TTC549 (cell line): ENCODE measurements at regions not wholly inside any gene's neighbourhood (a gene's known extent, or its start where the extent isn't known, plus 50 kb on each side); places are given as distances from the start of the nearest gene placed in this dataset.
"Not testable (repeated sequence)": the region's sequence is repeated elsewhere in the genome, so short reads cannot be mapped to it uniquely, and the experiment has no call there.

ENCODE experiments used
- FAIRE-seq: peaks from 2 replicates; lab custom pipeline; 2012; peaks lifted over from hg19 to GRCh38; lab: Jason Lieb, UNC

DNA sequence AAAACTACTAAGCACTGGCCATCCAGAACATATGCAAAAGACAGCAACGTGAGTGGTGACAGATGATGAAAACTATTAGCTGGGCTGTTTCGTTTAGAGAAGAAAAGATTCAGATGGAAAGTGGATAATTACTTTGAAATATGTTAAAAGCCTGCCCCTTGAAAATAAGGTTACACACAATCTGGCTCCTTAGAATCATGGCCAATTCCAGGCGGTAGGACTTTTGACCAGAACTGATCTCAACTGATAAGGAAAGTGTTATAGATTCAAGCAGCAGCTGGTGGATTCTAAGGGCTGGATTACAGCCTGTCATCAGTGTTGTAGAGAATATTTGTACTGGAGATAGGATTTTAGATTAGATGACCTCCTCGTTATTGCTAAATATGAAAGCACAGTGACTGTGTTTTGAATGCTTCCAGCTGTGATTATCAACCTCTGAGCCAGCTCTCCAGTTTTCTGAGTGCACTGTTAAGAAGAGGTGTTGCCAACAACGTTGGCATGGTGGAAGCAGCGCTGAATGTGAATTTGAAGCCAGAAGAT lies 75.1 kb downstream of the KBTBD2 start:
- FAIRE-seq: not testable (repeated sequence)

DNA sequence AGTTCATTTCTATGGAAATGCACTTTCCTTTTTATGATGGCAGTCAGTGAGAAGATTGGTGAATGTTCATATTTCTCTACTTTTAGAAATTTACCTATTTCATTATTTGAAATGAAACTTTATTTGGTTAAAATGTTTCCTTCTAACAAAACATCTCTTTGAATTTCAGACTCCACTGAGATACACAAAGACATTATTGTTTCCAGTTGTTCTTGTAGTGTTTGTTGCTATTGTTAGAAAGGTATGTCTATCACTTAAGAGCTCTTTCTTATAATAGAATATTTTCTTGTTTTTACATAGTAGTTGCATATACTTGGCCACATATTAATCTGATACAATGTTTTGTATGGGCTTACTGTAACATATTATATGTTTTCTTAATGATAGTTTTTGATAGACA lies 76.8 kb downstream of the KBTBD2 start:
- not testable (repeated sequence) for FAIRE-seq

DNA sequence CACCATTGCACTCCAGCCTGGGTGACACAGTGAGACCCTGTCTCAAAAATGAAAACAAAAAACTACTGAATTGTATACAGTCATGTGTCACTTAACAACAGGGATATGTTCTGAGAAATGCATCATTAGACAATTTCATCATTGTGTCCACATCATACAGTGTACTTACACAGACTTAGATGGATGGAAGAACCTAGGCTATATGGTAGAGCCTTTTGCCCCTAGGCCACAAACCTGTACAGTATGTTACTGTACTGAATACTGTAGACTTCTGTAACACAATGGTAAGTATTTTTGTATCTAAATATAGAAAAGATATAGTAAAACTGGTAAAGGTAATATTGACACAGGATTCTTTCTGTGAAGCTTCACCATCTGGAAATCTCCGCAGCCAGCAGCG lies 81.7 kb downstream of the KBTBD2 start:
- no peak for FAIRE-seq

DNA sequence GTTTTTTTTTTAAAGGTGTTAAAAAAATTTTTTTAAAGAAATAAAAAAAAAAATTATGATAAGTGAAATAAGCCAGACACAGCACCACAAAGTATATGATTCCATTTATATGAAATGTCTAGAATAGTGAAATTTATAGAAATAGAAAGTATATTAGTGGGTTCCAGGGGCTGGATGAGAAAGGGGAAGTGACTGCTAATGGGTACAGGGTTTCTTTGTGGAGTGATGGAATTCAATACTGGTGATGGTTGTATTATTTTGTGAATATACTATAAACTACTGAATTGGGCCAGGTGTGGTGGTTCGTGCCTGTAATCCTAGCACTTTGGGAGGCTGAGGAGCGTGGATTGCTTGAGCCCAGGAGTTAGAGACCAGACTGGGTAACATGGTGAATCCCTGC lies 82.2 kb downstream of the KBTBD2 start:
- FAIRE-seq: no peak

DNA sequence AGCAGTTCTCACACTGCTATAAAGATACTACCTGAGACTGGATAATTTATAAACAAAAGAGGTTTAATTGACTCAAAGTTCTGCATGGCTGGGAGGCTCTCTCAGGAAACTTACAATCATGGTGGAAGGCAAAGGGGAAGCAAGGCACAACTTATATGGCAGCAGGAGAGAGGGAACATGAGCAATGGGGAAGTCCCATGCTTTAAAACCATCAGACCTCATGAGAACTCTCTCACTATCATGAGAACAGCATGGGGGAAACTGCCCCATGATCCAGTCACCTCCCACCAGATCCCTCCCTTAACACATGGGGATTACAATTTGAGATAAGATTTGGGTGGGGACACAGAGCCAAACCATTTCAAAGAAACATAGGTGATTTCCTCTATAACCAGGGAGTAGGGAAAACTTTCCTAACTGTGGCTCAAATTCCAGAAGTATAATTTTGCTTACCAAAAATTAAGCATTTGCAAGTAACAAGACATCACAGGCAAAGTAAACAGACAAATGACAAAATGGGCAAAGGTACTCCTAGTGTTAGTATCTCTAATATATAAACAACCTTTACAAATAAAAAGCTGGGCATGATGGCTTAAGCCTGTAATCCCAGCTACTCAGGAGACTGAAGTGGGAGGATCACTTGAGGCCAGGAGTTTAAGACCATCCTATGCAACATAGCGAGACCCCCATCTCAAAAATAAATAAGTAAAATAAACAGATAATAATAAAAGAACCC lies 88.0 kb downstream of the KBTBD2 start:
- no peak for FAIRE-seq

DNA sequence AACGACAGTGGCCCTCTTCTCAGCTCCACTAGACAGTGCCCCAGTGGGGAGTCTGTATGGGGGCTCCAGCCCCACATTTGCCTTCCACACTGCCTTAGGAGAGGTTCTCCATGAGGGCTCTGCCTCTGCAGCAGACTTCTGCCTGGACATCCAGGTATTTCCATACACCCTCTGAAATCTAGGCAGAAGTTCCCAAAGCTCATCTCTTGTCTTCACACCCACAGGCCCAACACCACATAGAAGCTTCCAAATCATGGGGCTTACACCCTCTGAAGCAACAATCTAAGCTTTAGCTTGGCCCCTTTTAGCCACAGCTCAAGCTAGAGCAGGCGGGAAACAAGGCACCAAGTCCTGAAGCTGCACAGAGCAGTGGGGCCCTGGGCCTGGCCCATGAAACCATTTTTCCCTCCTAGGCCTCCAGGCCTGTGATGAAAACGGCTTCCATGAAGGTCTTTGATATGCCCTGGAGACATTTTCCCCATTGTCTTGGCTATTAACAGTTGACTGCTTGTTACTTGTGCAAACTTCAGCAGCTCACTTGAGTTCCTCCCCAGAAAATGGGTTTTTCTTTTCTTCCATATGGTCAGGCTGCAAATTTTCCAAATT lies 89.2 kb downstream of the KBTBD2 start:
- FAIRE-seq: no peak

DNA sequence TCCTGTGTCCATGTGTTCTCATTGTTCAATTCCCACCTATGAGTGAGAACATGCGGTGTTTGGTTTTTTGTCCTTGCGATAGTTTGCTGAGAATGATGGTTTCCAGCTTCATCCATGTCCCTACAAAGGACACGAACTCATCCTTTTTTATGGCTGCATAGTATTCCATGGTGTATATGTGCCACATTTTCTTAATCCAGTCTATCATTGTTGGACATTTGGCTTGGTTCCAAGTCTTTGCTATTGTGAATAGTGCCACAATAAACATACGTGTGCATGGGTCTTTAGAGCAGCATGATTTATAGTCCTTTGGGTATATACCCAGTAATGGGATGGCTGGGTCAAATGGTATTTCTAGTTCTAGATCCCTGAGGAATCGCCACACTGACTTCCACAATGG lies 98.5 kb downstream of the KBTBD2 start:
- not testable (repeated sequence) for FAIRE-seq

DNA sequence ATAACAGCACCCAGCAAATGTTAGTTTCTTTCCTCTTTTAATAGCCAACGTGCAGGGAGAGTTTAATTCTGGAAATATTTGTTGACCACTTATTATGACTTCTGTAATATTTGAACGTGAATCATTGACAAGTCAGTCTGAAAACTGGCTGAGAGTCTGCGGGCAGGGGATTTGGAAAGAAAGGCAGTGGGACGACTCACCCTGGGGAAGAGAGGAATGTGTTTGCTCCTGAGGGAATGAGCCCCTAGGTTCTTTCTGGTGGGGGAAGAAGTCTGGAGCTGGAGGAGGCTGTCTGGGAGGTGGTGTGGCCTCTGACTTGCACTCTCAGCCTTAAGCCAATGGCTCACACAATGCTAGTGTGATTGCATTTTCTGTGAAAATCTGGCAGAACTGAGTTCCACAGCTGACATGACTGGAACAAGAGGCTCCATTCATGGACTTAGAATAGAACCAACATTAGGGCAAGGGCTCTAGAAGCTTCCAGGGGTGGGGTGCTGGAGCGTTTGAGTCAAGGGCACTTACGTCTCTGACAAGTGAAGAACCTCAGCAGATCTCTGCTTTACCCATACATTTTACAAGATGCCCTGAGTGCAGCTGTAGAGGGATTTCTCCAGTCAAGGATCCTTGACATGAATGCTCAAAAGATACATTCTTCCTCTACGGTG lies 100.7 kb downstream of the KBTBD2 start:
- FAIRE-seq: not testable (repeated sequence)

DNA sequence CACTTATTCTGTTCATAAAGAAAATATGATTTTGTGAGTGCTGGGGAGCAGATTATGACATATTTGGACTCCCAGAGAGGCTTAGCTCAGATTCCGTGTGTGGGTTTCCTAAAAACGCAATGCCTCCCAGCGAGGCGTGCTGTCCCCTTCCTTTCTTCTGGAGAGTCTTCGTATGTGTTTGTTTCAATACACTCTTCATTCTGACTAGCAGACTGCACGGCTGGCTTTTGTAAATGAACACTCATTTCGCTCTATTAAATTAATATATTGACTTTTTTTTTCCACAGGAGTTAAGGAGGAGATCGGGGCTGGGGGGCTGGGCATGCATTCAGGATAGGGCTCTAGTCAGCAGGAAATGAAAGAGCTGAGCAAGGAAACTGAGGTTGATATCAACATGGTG lies 102.3 kb downstream of the KBTBD2 start:
- not testable (repeated sequence) for FAIRE-seq

DNA sequence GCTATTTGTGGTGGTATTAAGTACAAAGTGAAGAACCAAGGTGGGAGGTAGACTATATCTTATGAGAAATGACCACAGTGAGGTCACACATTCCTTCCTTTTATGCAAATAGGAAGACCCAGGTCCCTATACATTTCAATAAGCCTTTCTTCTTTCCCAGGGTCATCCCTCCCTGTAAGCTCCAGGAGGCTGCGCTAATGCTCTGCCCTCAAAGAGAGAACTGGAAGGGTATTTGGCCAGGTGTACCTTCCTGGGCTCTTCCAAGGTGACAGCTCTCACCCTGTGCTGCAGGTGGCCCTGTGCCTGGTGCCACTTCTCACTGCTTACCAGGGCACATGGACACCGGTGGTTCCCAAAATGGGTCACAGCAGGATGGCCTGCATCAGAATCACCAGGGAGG lies 103.4 kb downstream of the KBTBD2 start:
- FAIRE-seq: not testable (repeated sequence)

DNA sequence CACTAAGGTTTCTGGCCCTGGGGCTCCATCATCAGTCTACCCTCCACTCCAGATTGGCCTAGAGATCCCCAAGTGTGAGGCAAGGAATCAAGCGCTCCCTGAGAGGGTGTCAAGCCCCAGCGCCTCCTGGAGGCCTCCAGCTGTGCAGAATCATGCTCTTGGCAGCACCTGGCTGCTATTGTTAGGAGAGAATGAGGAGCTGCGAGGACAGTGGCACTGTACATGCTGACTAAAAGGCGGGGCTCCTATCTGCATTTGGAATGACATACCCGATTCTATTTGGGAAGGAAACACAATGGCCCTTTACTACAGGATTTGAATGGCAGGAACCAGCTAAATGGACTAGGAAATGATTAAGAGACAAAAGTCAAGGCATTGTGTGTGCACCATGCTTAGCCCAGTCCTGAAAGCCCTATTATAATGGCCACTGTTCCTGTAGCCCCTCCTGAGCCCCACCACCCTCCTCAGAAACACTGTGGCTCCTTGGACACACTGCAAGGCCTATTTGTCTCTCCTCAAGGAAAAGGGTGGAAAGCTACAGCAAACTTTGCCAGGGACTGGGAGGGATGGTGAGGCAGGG lies 106.1 kb downstream of the KBTBD2 start:
- not testable (repeated sequence) for FAIRE-seq

DNA sequence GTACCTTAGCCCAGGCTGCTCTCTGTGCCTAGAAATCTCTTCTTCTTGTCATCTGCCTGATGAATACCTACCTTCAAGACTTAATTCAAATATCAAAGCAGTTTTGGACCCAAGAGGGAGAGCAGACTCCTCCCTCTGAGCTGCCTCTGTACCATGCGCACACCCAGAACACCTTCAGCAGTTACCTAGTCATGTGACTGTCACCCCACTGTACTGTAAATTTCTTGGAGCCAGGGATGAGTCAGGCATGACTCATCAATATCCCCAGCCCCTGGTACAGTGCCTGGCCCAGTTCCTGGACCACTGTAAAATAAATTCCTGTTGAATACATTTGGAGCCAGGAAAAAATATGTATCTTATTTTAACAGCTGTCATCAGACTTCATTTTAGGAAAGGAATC lies 111.7 kb downstream of the KBTBD2 start:
- not testable (repeated sequence) for FAIRE-seq

DNA sequence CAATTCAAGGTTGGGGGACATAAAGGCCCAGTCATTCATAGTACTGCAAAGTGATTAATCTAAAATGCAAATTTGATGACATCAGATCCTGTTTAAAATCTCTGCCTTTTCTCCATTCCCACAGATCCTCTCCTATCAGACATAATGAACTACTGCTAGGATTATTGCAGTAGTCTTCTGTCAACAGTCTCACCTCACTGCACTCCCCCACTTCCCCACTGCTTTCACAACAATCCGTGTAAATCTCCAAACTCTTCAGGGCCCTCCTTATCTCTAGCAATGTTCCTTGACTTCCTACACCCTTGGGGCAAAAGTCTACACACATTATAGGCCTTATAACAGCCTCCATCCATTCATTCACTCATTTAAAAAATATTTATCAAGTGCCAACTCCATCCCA lies 112.4 kb downstream of the KBTBD2 start:
- FAIRE-seq: no peak

DNA sequence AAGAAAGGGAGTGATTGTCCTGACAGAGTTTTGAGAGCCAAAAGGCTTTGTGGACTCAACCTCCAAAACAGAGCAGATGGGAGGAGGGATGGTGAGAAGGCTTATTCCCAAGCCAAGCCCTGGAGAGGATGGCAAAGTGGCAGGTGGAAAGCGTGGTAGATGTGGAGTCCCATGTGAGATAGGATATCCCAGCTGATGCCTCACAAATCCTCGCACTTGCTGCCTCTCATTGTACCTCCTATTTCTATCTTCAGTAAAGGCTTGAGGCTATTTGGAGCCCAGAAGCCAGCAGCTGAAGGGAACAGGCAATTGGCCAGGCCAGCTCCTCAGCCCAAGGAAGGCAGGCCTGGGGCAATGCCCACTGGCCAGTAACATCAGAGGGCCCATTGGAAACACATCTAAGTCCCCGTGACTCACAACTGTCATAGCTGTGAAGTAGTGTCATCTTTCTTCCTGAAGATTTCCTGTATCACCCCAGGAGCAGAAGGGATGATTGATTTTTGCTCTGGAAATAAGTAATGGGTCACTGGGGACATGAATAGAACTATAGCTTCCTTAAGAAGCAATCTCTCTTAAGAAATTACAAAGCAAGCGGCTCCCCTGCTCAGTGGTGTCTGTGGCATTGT lies 114.4 kb downstream of the KBTBD2 start:
- FAIRE-seq: not testable (repeated sequence)

DNA sequence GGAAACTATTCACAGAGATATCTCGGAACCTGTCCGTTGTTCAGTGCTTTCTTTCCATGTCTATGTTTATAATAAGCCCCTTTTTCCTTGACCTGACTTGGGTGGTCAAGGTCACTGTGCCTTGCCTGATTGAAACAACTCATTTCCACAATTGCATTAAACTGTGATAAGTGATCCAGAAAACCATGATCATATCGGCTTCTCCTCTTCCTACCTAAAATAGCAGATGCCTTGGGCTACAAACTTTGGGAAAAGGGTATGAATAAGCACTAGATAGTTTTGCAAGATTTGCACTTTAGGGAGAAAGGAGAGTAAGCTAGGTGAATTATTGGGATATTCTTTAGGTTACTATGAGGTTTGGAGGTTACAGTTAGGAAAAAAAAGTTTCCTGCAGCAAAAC lies 115.2 kb downstream of the KBTBD2 start:
- FAIRE-seq: not testable (repeated sequence)

DNA sequence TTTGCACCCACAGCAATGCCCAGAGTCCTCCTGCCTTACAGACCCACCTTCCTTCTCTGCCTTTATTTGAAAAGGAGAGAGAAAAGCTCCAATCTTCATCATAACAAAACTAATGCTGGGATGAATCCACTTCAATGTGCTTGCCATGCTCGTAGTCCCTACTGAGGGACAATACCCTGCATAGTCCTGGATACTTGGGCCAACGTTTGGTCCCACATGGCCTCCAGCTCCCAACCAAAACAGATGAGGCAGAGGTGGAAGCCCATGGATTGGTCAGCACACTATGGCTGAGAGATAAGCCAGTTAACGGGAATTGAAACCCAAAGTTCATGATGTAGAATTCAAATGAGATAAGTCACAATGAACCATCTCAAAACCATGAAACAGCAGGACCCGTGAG lies 115.8 kb downstream of the KBTBD2 start:
- FAIRE-seq: not testable (repeated sequence)

DNA sequence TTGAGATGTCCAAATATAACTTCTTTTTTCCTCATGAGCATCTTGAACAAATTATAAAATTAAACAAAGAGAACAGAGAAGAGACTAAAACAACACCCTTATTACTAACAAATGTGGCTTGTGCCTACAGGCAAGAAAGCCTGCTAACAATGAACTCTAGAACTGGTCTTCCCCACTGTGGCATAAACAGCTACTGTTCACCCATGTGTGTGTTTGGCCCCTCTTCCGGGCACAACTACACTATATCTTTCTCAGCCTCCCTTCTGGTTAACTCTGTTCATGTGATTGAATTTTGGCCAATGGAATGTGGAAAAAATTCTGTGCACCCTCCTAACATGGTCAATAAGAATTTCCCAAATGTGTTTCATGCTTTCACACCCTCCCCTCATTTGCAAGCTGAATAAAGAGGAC lies 117.0 kb downstream of the KBTBD2 start:
- FAIRE-seq: no peak

DNA sequence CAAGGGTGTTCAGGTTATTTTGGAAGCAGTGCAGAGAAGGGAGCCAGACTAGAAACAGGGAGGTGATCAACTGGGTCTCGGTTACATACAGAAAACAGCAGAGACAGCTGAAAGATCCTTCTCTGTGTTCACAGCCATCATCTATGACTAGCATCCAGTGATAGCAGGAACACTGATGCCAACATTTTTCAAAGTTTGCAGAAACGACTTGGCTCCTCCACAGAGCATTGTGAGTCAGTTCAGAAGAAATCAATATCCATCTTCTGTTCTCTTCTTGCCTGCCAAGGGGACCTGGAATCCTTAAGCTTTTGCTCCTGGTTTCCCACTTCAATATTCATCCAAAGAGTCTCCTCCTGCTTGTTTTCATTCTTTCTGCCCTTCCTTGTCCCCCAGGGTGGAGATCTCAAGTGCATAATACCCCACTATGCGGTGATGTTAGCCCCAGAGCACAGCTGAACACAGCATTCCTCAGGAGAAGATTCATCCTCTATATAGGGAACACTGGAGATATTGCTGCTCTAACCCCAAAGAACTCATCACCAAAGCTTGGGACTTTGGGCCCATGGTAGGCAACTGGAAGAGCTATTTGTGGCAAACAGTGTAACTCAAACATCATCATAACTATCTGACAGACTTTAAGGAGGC lies 122.6 kb downstream of the KBTBD2 start:
- not testable (repeated sequence) for FAIRE-seq

DNA sequence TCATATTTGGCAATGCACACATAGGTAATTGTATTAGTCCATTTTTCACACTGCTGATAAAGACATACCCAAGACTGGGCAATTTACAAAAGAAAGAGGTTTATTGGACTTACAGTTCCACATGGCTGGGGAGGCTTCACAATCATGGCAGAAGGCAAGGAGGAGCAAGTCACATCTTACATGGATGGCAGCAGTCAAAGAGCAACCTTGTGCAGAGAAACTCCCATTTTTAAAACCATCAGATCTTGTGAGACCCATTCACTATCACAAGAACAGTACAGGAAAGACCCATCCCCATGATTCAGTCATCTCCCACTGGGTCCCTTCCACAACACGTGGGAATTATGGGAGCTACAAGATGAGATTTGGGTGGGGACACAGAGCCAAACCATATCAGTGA lies 123.2 kb downstream of the KBTBD2 start:
- FAIRE-seq: not testable (repeated sequence)

DNA sequence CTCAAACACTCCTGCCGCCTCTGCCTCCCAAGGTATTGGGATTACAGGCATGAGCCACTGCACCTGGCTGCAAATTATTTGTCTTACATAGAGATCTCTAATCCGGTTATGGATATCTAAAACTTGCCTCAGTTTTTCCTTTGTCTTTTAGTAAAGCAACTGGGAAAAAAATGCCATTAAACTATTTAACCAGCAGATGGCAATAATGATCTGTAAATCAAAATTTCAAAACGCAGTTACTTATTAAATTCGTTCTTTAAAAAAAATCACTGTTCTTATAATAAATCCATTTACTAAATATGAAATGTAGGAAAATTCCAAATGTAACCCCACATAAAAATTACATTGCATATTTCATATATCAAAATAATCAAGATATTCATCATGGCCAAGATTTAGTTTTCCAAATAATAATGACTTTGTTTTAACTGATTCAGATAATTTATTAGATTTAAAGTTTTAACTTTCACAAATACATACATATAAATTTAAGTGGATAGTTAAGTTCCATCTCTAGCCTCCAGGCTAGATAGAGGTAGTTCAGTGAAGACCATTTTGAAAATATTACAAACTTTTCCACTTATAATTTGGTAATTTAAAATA lies 125.8 kb downstream of the KBTBD2 start:
- peak; percentile 69 for FAIRE-seq

DNA sequence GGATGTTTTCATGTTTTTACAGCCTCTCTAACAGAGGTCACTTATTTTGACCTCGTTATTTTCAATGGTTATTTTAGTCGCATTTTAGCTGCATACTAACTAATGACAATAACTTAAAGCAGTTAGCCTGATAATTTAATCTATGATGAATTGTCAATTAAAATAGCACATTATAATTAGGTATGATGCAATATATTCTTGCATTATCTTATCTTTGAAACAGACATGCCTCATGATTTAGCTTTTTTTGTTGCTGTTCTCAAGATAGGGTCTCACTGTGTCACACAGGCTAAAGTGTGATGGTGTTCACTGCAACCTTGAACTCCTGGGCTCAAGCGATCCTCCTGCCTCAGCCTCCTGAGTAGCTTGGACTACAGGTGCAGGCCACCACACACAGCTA lies 126.4 kb downstream of the KBTBD2 start:
- no peak for FAIRE-seq

DNA sequence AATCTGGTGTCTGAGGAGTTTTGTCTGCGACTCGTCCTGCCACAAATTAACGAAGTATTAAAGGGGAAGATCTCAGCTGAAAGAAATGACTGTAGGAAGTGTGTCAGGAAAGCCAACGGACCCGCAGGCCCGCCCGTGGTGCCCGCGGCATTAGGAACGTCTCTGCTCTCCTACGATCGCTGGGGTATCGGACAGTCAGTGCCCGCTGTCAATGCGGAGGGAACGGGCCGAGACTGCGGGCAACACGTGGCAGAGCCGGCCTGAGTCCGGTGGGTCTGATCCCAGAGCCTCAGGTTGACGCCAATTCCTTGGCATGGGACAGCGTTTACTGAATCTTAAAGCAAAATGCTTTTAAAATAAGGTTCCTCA lies 128.7 kb downstream of the KBTBD2 start:
- no peak for FAIRE-seq
